ENCODE measurements at regions not wholly inside any gene's neighbourhood (a gene's known extent, or its start where the extent isn't known, plus 50 kb on each side); places are given as distances from the start of the nearest gene placed in this dataset.
"Not testable (repeated sequence)": the region's sequence is repeated elsewhere in the genome, so short reads cannot be mapped to it uniquely, and the experiment has no call there.

DNA sequence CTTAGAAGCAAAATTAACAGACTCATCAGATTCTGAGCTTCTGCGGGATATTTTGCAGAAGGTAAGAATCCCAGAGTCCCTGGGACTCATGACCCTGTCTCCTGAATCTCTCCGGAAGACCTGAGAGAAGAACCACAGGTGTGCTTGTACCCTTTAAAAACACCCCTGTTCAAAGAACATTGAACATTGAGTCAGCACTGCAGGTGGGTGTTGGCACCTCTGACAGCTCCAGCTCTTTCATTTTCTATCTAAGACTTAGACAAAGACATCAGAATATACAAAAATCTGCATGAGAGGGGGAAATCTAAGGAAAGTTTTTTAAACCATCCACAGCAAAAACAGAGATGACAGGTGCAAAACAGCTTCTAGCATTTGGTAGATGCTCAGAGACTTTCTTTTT lies 50.1 kb upstream of the ROPN1B start:
- not testable (repeated sequence) for TF ChIP-seq EZH2phosphoT487 (IDR thresholded peaks at IDR 0.05; ENCODE audit: low read depth); CTCF (IDR thresholded peaks at IDR 0.05; ENCODE audit: low read depth, low read length)
